C4-2B (cell line): ENCODE measurements at regions not wholly inside any gene's neighbourhood (a gene's known extent, or its start where the extent isn't known, plus 50 kb on each side); places are given as distances from the start of the nearest gene placed in this dataset.

ENCODE experiments used
- CTCF ChIP-seq: fragments of 450-650 bp; conservative IDR thresholded peaks from 2 replicates; pipeline ENCODE4 v1.5.1; 2017; ENCODE audit warnings: mild to moderate bottlenecking
- ZFX ChIP-seq: fragments of 450-650 bp; IDR thresholded peaks from 2 replicates; pipeline ENCODE4 v1.6.1; 2017

DNA sequence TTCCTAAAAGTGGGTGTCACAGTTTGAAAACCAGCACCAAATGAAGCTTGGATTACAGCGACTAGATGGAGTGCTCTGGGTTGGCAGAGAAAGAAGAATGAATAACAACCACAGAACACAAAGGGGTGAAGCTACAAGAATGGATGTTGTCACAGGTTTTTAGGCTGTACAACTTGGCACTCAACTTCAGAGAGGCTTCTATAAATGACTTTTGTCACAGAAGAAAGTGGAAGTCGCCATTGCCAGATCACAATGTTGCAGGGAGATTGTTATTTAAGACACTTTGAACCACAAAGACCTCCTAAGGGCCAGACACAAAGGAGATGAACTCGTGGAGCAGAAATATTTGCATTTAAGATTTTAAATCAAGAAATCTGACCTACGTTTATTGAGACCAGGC is 354.2 kb downstream of the CDH7 start:
- TF ChIP-seq CTCF (no peak), ZFX (no peak)
